Smooth muscle cell (in vitro differentiated cells): ENCODE measurements at regions not wholly inside any gene's neighbourhood (a gene's known extent, or its start where the extent isn't known, plus 50 kb on each side); places are given as distances from the start of the nearest gene placed in this dataset.

Experiments
- DNase-seq: peaks from one replicate; lab custom pipeline; 2025; ENCODE audit not compliant: unreplicated experiment; lab: John Stamatoyannopoulos, UW
- H2AFZ ChIP-seq: fragments of 200-600 bp; sonication (generic); 2 replicates; pipeline ENCODE4 v1.6.0; 2016; ENCODE audit warnings: antibody characterized with exemption, low read depth, mild to moderate bottlenecking
- H3F3A ChIP-seq: fragments of 200-600 bp; sonication (generic); 2 replicates; pipeline ENCODE4 v1.6.0; 2017; ENCODE audit warnings: antibody characterized with exemption, low read depth
- H3K27ac ChIP-seq: fragments of 200-600 bp; sonication (generic); 2 replicates; pipeline ENCODE4 v1.5.1; 2016; ENCODE audit warnings: low read depth, mild to moderate bottlenecking
- H3K27me3 ChIP-seq: fragments of 200-600 bp; sonication (generic); 2 replicates; pipeline ENCODE4 v1.6.1; 2016; ENCODE audit warnings: low read depth, mild to moderate bottlenecking
- H3K36me3 ChIP-seq: fragments of 200-600 bp; sonication (generic); 2 replicates; pipeline ENCODE4 v1.5.1; 2016; ENCODE audit warnings: low read depth
- H3K4me1 ChIP-seq: fragments of 200-600 bp; sonication (generic); 2 replicates; pipeline ENCODE4 v1.5.1; 2016; ENCODE audit warnings: low read depth
- H3K4me2 ChIP-seq: fragments of 200-600 bp; sonication (generic); 2 replicates; pipeline ENCODE4 v1.6.0; 2016; ENCODE audit warnings: mild to moderate bottlenecking
- H3K4me3 ChIP-seq: fragments of 200-600 bp; sonication (generic); 2 replicates; pipeline ENCODE4 v1.5.1; 2016; ENCODE audit warnings: mild to moderate bottlenecking
- H3K79me2 ChIP-seq: fragments of 200-600 bp; sonication (generic); 2 replicates; pipeline ENCODE4 v1.6.0; 2016; ENCODE audit warnings: low read depth, mild to moderate bottlenecking
- H3K9ac ChIP-seq: fragments of 200-600 bp; sonication (generic); 2 replicates; pipeline ENCODE4 v1.6.0; 2016; ENCODE audit warnings: low read depth
- H3K9me3 ChIP-seq: fragments of 200-600 bp; sonication (generic); replicated peaks from 2 replicates; pipeline ENCODE4 v1.5.1; 2016; ENCODE audit warnings: low read depth
- H4K20me1 ChIP-seq: fragments of 200-600 bp; sonication (generic); 2 replicates; pipeline ENCODE4 v1.6.0; 2016; ENCODE audit warnings: low read depth
- CTCF ChIP-seq: fragments of 200-600 bp; sonication (generic); IDR thresholded peaks from 2 replicates; pipeline ENCODE4 v1.5.1; 2017; ENCODE audit warnings: borderline replicate concordance, mild to moderate bottlenecking, antibody characterized with exemption; ENCODE audit not compliant: insufficient read depth, poor library complexity, severe bottlenecking
- WGBS: methylation state at CpG from one replicate; pipeline ENCODE4 v1.1.7; 2016; ENCODE audit warnings: low lambda C conversion rate; 5-methylcytosine and 5-hydroxymethylcytosine counted together

GRCh38 chr10:128885573-128886555 is 581.2 kb upstream of the MGMT start:
- Histone ChIP-seq H4K20me1 (no peaks in the 10 kb centered on the region), H3K79me2 (no peaks in the 10 kb centered on the region), H3K9ac (no peak overlapping the region), H3K27me3 (no peaks in the 10 kb centered on the region), H3F3A (no peaks in the 10 kb centered on the region), H3K27ac (no peak overlapping the region), H3K4me2 (no peak overlapping the region), H3K4me3 (no peak overlapping the region), H3K9me3 (no peaks in the 10 kb centered on the region), H3K36me3 (no peaks in the 10 kb centered on the region), H2AFZ (no peak overlapping the region), H3K4me1 (no peaks in the 10 kb centered on the region)
- no peak for TF ChIP-seq CTCF
- 95% methylated on average over 22 of the region's 22 CpGs for WGBS
- DNase-seq, result no peak

GRCh38 chr10:128887856-128888255 is 579.2 kb upstream of the MGMT start:
- 84% methylated on average over 3 of the region's 3 CpGs for WGBS
- H3K4me3 ChIP-seq, result no peak overlapping the region

GRCh38 chr10:128892005-128892404 is 575.0 kb upstream of the MGMT start:
- no peak for DNase-seq
- WGBS, result 85% methylated on average over 4 of the region's 4 CpGs

More at GRCh38 chr10:128887856-128888255, 579.2 kb upstream of the MGMT start:
- H2AFZ ChIP-seq, result no peak overlapping the region
- H3K27me3 ChIP-seq, result no peaks in the 10 kb centered on the region
- H3K27ac ChIP-seq, result no peak overlapping the region
- H3K79me2 ChIP-seq, result no peaks in the 10 kb centered on the region
- H4K20me1 ChIP-seq, result no peaks in the 10 kb centered on the region
- H3F3A ChIP-seq, result no peaks in the 10 kb centered on the region
- no peaks in the 10 kb centered on the region for H3K36me3 ChIP-seq
- no peak for DNase-seq
- H3K9ac ChIP-seq, result no peak overlapping the region
- H3K9me3 ChIP-seq, result no peaks in the 10 kb centered on the region
- H3K4me2 ChIP-seq, result no peak overlapping the region
- H3K4me1 ChIP-seq, result no peaks in the 10 kb centered on the region
- no peak for TF ChIP-seq CTCF

More at GRCh38 chr10:128892005-128892404, 575.0 kb upstream of the MGMT start:
- Histone ChIP-seq H3K79me2 (no peaks in the 10 kb centered on the region), H4K20me1 (no peaks in the 10 kb centered on the region), H3K4me1 (no peaks in the 10 kb centered on the region), H3K36me3 (no peaks in the 10 kb centered on the region), H3K27ac (no peak overlapping the region), H3K27me3 (peaks cover 5% of the 10 kb centered on the region), H2AFZ (no peak overlapping the region), H3K4me2 (no peak overlapping the region), H3K9ac (no peak overlapping the region), H3K4me3 (no peak overlapping the region), H3K9me3 (no peaks in the 10 kb centered on the region), H3F3A (no peaks in the 10 kb centered on the region)
- no peak for TF ChIP-seq CTCF
